ENCODE measurements at regions not wholly inside any gene's neighbourhood (a gene's known extent, or its start where the extent isn't known, plus 50 kb on each side); places are given as distances from the start of the nearest gene placed in this dataset.
"Not testable (repeated sequence)": the region's sequence is repeated elsewhere in the genome, so short reads cannot be mapped to it uniquely, and the experiment has no call there.

- Histone ChIP-seq H3K4me1 (ENCODE audit: insufficient read depth, low read length) (no peaks in the 10 kb centered on the region), H3K27me3 (ENCODE audit: insufficient read depth, low read length) (no peaks in the 10 kb centered on the region), H3K9me3 (ENCODE audit: low read depth, low read length) (no peaks in the 10 kb centered on the region), H3K4me3 (ENCODE audit: low read length) (no peak overlapping the region)
Observed at GRCh38 chr20:56774873-56775272, 145.8 kb downstream of the TFAP2C start.

GRCh38 chr20:56776345-56776744 is 147.2 kb downstream of the TFAP2C start:
- Histone ChIP-seq H3K4me1 (ENCODE audit: insufficient read depth, low read length) (no peaks in the 10 kb centered on the region), H3K4me3 (ENCODE audit: low read length) (no peak overlapping the region)

GRCh38 chr20:56778765-56779195 is 149.7 kb downstream of the TFAP2C start:
- no peak overlapping the region for H3K4me3 ChIP-seq (ENCODE audit: low read length)
- no peaks in the 10 kb centered on the region for H3K27me3 ChIP-seq (ENCODE audit: insufficient read depth, low read length)
- H3K9me3 ChIP-seq (ENCODE audit: low read depth, low read length): no peaks in the 10 kb centered on the region
- no peaks in the 10 kb centered on the region for H3K4me1 ChIP-seq (ENCODE audit: insufficient read depth, low read length)

More at GRCh38 chr20:56776345-56776744, 147.2 kb downstream of the TFAP2C start:
- Histone ChIP-seq H3K9me3 (ENCODE audit: low read depth, low read length) (no peaks in the 10 kb centered on the region), H3K27me3 (ENCODE audit: insufficient read depth, low read length) (no peaks in the 10 kb centered on the region)

- Histone ChIP-seq H3K27me3 (ENCODE audit: insufficient read depth, low read length) (no peaks in the 10 kb centered on the region), H3K4me3 (ENCODE audit: low read length) (no peak overlapping the region), H3K4me1 (ENCODE audit: insufficient read depth, low read length) (no peaks in the 10 kb centered on the region), H3K9me3 (ENCODE audit: low read depth, low read length) (no peaks in the 10 kb centered on the region)
Observed at GRCh38 chr20:56779452-56780143, 150.5 kb downstream of the TFAP2C start.

- Histone ChIP-seq H3K9me3 (ENCODE audit: low read depth, low read length) (no peaks in the 10 kb centered on the region), H3K4me3 (ENCODE audit: low read length) (no peak overlapping the region), H3K4me1 (ENCODE audit: insufficient read depth, low read length) (no peaks in the 10 kb centered on the region), H3K27me3 (ENCODE audit: insufficient read depth, low read length) (no peaks in the 10 kb centered on the region)
Observed at GRCh38 chr20:56780266-56780665, 151.2 kb downstream of the TFAP2C start.

- no peaks in the 10 kb centered on the region for H3K9me3 ChIP-seq (ENCODE audit: low read depth, low read length)
- H3K4me1 ChIP-seq (ENCODE audit: insufficient read depth, low read length): no peaks in the 10 kb centered on the region
- H3K4me3 ChIP-seq (ENCODE audit: low read length): no peak overlapping the region
- no peaks in the 10 kb centered on the region for H3K27me3 ChIP-seq (ENCODE audit: insufficient read depth, low read length)
Observed at GRCh38 chr20:56781108-56781739, 152.1 kb downstream of the TFAP2C start.

- not testable (repeated sequence) for H3K27me3 ChIP-seq (ENCODE audit: insufficient read depth, low read length); H3K9me3 ChIP-seq (ENCODE audit: low read depth, low read length); H3K4me1 ChIP-seq (ENCODE audit: insufficient read depth, low read length); H3K4me3 ChIP-seq (ENCODE audit: low read length)
Observed at GRCh38 chr20:56781987-56782560, 153.0 kb downstream of the TFAP2C start.

GRCh38 chr20:56782814-56783213 is 153.7 kb downstream of the TFAP2C start:
- H3K4me3 ChIP-seq (ENCODE audit: low read length); H3K4me1 ChIP-seq (ENCODE audit: insufficient read depth, low read length); H3K27me3 ChIP-seq (ENCODE audit: insufficient read depth, low read length); H3K9me3 ChIP-seq (ENCODE audit: low read depth, low read length): not testable (repeated sequence)

GRCh38 chr20:56783826-56784225 is 154.7 kb downstream of the TFAP2C start:
- Histone ChIP-seq H3K4me1 (ENCODE audit: insufficient read depth, low read length) (no peaks in the 10 kb centered on the region), H3K4me3 (ENCODE audit: low read length) (no peak overlapping the region), H3K27me3 (ENCODE audit: insufficient read depth, low read length) (no peaks in the 10 kb centered on the region), H3K9me3 (ENCODE audit: low read depth, low read length) (no peaks in the 10 kb centered on the region)

GRCh38 chr20:56786503-56786902 is 157.4 kb downstream of the TFAP2C start:
- no peak overlapping the region for H3K4me3 ChIP-seq (ENCODE audit: low read length)
- no peaks in the 10 kb centered on the region for H3K27me3 ChIP-seq (ENCODE audit: insufficient read depth, low read length)
- no peaks in the 10 kb centered on the region for H3K4me1 ChIP-seq (ENCODE audit: insufficient read depth, low read length)
- H3K9me3 ChIP-seq (ENCODE audit: low read depth, low read length): no peaks in the 10 kb centered on the region

- Histone ChIP-seq H3K27me3 (ENCODE audit: insufficient read depth, low read length) (no peaks in the 10 kb centered on the region), H3K9me3 (ENCODE audit: low read depth, low read length) (no peaks in the 10 kb centered on the region), H3K4me3 (ENCODE audit: low read length) (no peak overlapping the region), H3K4me1 (ENCODE audit: insufficient read depth, low read length) (no peaks in the 10 kb centered on the region)
Observed at GRCh38 chr20:56788041-56788670, 159.1 kb downstream of the TFAP2C start.

- no peaks in the 10 kb centered on the region for H3K9me3 ChIP-seq (ENCODE audit: low read depth, low read length)
- H3K27me3 ChIP-seq (ENCODE audit: insufficient read depth, low read length): no peaks in the 10 kb centered on the region
- no peak overlapping the region for H3K4me3 ChIP-seq (ENCODE audit: low read length)
- H3K4me1 ChIP-seq (ENCODE audit: insufficient read depth, low read length): no peaks in the 10 kb centered on the region
Observed at GRCh38 chr20:56788671-56789610, 159.8 kb downstream of the TFAP2C start.

- Histone ChIP-seq H3K4me3 (ENCODE audit: low read length) (no peak overlapping the region), H3K4me1 (ENCODE audit: insufficient read depth, low read length) (no peaks in the 10 kb centered on the region), H3K27me3 (ENCODE audit: insufficient read depth, low read length) (no peaks in the 10 kb centered on the region), H3K9me3 (ENCODE audit: low read depth, low read length) (no peaks in the 10 kb centered on the region)
Observed at GRCh38 chr20:56793916-56794315, 164.8 kb downstream of the TFAP2C start.

GRCh38 chr20:56795492-56795891 is 166.4 kb downstream of the TFAP2C start:
- H3K9me3 ChIP-seq (ENCODE audit: low read depth, low read length): no peaks in the 10 kb centered on the region
- H3K4me1 ChIP-seq (ENCODE audit: insufficient read depth, low read length): no peaks in the 10 kb centered on the region
- no peaks in the 10 kb centered on the region for H3K27me3 ChIP-seq (ENCODE audit: insufficient read depth, low read length)
- H3K4me3 ChIP-seq (ENCODE audit: low read length): no peak overlapping the region

Data from mononuclear cell (primary cell).